ENCODE measurements at regions not wholly inside any gene's neighbourhood (a gene's known extent, or its start where the extent isn't known, plus 50 kb on each side); places are given as distances from the start of the nearest gene placed in this dataset.
A peak's percentile ranks its signal among the peaks of the same experiment; 100 is the strongest.

DNA sequence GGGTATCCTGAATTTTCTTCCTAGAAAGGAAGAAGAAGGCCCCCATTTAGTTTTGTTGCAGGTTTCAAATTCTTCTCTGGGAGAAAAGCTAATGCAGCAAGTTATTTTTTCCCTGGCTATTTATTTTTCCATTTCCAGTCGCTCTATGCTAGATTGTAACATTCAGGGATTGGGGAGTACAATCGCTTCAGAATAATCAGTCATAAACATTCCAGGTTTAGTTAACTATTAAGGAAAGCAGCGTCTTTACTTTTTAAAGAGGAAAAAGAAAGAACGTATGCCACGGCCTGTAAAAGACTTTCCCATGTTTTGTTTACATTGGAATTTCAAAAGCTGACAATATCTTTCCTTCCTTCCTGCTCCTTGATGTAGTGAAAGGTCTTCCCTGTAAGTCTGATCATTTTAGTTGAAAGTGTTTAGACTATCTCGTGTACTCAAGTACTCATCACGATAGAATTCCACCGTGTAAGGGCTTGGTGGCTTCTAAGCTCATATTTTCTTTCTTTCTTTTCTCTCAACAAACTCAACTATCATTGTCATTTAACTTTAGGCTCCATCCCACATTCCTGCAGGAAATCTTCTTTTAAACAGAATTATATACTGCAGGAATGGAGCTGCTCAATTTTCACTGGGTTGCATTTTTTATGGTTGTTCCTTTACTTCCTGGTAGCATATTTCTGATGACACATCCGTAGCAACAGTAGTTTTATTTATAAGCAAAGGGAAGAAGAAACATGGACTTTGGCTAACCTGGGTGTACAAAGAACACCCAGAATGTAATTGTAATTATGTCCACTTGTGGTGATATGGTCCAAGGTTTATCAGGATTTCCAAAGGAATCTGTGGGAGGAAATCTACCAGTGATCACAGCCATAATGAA is 213.1 kb upstream of the FAT1 start:
- no peaks in the 10 kb centered on the region for H3K27me3 ChIP-seq (ENCODE audit: control insufficient read depth, insufficient read depth)
- no peak for DNase-seq
- intact Hi-C loops (cut with DNase I) = no loop called here
- H3K9me3 ChIP-seq (ENCODE audit: control insufficient read depth, low read length) = no peaks in the 10 kb centered on the region
- no peak overlapping the region for H3K27ac ChIP-seq (ENCODE audit: low read length)
- WGBS = 33% methylated on average over 9 of the region's 9 CpGs
- H3K4me3 ChIP-seq (ENCODE audit: low read length) = no peak overlapping the region
- peak; percentile 40 to 52 for ATAC-seq
- no peaks in the 10 kb centered on the region for H3K4me1 ChIP-seq (ENCODE audit: control insufficient read depth, insufficient read depth, low read length)

DNA sequence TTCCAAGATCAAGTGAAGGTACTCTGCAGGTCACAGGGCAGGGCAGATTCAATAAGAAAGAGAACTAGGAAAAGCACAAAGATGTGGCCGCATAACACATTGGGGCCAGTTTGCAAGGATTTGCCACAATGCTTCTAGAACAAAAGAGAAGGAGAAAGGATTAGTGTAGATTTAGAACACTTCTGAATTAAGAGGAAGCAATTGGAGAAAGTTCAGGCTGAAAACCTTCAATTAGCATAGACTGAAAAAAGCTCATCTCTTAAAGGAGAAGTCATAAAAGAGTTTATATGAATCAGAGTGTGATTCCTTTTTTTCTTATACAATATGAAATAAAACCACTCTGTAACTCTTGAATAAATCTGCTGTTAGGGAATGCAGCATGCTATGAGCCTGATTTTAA is 215.6 kb upstream of the FAT1 start:
- intact Hi-C loops (cut with DNase I) = no loop called here
- Histone ChIP-seq H3K4me1 (ENCODE audit: control insufficient read depth, insufficient read depth, low read length) (no peaks in the 10 kb centered on the region), H3K9me3 (ENCODE audit: control insufficient read depth, low read length) (no peaks in the 10 kb centered on the region), H3K4me3 (ENCODE audit: low read length) (no peak overlapping the region), H3K27me3 (ENCODE audit: control insufficient read depth, insufficient read depth) (no peaks in the 10 kb centered on the region), H3K27ac (ENCODE audit: low read length) (no peak overlapping the region)
- no peak for DNase-seq
- WGBS = 96% methylated on average over 1 of the region's 1 CpG
- no peak for ATAC-seq

DNA sequence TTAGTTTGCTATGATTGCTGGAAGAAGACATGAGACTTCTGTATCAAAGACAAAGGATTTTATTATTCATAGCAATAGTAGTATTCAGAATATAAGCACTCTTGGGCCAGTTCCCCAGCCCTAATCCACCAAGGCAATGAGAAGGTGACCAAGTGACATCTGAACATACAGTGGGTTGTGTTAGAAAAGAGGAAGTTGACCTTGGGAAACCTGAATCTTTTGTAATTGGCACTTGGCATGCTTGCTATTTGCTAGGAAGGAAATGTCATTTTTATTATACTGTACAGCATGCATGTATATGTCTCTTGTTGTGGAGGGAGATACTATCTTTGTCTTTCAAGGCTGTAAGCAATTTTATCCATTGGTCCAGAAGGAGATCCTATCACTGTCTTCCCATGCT is 216.1 kb upstream of the FAT1 start:
- no peaks in the 10 kb centered on the region for H3K9me3 ChIP-seq (ENCODE audit: control insufficient read depth, low read length)
- intact Hi-C loops (cut with DNase I) = no loop called here
- no peak for ATAC-seq
- H3K4me3 ChIP-seq (ENCODE audit: low read length) = no peak overlapping the region
- no peaks in the 10 kb centered on the region for H3K27me3 ChIP-seq (ENCODE audit: control insufficient read depth, insufficient read depth)
- no peak for DNase-seq
- H3K4me1 ChIP-seq (ENCODE audit: control insufficient read depth, insufficient read depth, low read length) = no peaks in the 10 kb centered on the region
- no peak overlapping the region for H3K27ac ChIP-seq (ENCODE audit: low read length)

DNA sequence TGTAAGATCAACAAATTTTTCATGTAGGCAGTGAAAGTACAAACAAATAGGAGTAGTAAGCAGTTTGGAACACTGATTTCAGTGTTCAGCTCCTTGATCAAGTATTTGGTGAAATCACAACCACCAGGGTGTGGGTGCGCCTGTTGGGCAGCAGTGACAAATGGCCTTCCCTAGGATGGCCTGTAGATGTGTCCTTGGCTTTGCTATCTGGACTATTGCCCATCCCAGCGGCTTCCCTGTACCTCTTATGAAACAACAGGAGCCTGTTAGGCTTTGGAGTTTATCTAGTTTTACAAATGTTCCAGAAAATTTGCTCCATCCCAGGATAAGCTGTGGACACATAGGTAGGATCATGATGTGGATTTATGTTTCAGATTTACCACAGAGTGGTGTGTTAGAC is 216.8 kb upstream of the FAT1 start:
- no peaks in the 10 kb centered on the region for H3K4me1 ChIP-seq (ENCODE audit: control insufficient read depth, insufficient read depth, low read length)
- WGBS = 89% methylated on average over 2 of the region's 2 CpGs
- no peak for DNase-seq
- no peaks in the 10 kb centered on the region for H3K27me3 ChIP-seq (ENCODE audit: control insufficient read depth, insufficient read depth)
- no peak for ATAC-seq
- H3K27ac ChIP-seq (ENCODE audit: low read length) = no peak overlapping the region
- H3K9me3 ChIP-seq (ENCODE audit: control insufficient read depth, low read length) = no peaks in the 10 kb centered on the region
- intact Hi-C loops (cut with DNase I) = no loop called here
- H3K4me3 ChIP-seq (ENCODE audit: low read length) = no peak overlapping the region

DNA sequence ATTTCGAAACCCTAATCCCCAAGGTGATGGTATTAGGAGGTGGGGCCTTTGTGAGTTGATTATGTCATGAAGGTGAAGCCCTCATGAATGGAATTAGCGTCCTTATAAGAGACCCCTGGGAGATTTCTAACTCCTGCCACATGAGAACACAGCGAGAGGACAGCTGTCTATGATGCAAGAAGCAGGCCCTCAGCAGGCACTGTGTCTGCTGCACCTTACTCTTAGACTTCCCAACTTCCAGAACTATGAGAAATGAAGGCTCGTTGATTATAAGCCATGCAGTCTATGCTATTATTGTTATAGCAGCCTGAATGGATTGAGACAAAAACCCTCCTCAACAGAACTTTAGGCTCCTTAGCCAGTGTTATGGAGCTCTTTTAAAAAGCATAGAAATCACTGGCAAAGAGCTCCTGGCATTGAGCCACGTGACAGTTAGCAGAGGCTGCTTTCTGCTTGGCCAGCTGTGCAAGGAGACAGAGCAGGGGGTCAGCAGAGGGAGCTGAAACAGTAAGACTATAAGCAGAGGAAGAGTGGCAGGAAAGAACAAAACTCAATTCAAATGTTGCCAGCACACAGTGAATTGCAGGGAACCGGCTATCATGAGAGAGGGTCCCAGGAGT is 219.2 kb upstream of the FAT1 start:
- Histone ChIP-seq H3K4me3 (ENCODE audit: low read length) (no peak overlapping the region), H3K9me3 (ENCODE audit: control insufficient read depth, low read length) (no peaks in the 10 kb centered on the region), H3K27me3 (ENCODE audit: control insufficient read depth, insufficient read depth) (no peaks in the 10 kb centered on the region), H3K4me1 (ENCODE audit: control insufficient read depth, insufficient read depth, low read length) (no peaks in the 10 kb centered on the region), H3K27ac (ENCODE audit: low read length) (no peak overlapping the region)
- peak in 1 of 2 donors; percentile 47 for ATAC-seq
- 41% methylated on average over 6 of the region's 6 CpGs for WGBS
- intact Hi-C loops (cut with DNase I) = no loop called here
- DNase-seq = peak; percentile 21 to 69 (median 54)

DNA sequence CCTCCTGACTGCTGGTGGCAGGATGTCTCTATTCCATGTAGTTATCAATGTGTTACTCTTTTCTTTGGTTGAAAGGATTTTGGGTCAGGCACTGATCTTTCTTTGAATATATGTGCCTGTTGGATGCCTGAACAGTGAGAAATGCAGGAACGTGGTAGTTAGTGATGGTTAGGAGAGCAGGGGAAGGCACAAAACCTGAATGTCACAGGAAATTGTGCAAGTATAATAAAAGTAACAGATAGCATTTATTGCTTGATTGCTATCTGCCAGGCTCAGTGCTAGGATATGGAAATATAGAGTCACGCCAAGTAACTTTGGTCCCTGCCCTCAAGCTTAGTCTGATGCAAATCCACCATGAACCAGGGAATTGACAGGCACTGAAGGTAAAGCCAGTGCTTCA is 219.8 kb upstream of the FAT1 start:
- intact Hi-C loops (cut with DNase I) = no loop called here
- Histone ChIP-seq H3K4me3 (ENCODE audit: low read length) (no peak overlapping the region), H3K4me1 (ENCODE audit: control insufficient read depth, insufficient read depth, low read length) (peaks cover 1% of the 10 kb centered on the region), H3K27me3 (ENCODE audit: control insufficient read depth, insufficient read depth) (no peaks in the 10 kb centered on the region), H3K9me3 (ENCODE audit: control insufficient read depth, low read length) (no peaks in the 10 kb centered on the region), H3K27ac (ENCODE audit: low read length) (no peak overlapping the region)
- DNase-seq = no peak
- no peak for ATAC-seq
- 59% methylated on average over 2 of the region's 2 CpGs for WGBS

DNA sequence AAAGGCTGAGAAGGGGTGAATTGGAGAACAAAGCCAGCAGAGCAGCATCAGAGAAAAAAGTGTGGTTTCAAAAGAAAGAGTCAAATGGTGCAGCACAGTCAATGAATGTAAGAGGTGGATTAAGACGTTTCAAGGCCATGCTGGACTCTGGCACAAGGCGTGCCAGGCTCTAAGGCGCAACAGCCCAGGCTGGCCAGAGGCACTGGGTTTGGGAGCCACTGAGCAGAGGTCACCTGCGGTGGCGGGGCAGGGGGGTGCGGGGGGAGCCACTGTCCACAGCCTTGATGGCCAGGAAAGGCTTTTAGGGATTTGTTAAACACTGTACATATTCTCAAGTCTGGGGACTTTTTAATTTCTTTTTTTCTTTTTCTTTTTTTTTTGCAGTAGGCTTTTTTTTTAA is 222.5 kb upstream of the FAT1 start:
- Histone ChIP-seq H3K4me3 (ENCODE audit: low read length) (no peak overlapping the region), H3K9me3 (ENCODE audit: control insufficient read depth, low read length) (no peaks in the 10 kb centered on the region), H3K4me1 (ENCODE audit: control insufficient read depth, insufficient read depth, low read length) (peaks cover 4% of the 10 kb centered on the region), H3K27ac (ENCODE audit: low read length) (no peak overlapping the region), H3K27me3 (ENCODE audit: control insufficient read depth, insufficient read depth) (no peaks in the 10 kb centered on the region)
- 92% methylated on average over 6 of the region's 6 CpGs for WGBS
- ATAC-seq = no peak
- intact Hi-C loops (cut with DNase I) = no loop called here
- DNase-seq = no peak

DNA sequence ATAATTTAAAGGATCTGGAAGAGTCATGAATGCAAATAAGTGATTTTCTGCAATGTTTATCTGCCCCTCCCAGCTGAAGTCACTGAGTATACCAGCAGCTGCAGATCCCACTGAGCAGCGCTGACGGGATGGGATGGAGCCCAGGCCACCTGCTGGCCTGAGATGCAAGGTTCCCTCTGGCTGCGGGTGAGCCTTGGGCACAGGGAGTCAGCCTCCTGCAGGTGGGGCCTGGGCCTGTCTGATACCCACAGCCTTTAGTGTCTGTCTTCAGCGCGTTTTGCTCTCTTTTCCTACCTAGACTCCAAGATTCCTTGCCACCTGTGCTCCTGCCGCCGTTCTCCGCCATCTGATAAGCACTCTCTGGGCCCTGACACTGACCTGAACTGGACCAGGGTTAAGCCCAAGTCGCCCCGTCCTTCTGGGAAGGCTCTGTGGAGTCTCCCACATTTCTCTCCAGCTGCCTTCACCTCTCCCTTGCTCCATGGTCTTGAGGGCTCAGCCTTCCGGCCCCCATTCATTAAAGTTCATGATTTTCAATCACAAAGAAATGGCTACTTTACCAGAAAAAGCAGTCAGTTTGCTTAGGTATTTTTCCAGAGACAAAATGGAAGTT is 223.1 kb upstream of the FAT1 start:
- intact Hi-C loops (cut with DNase I) = no loop called here
- peak; percentile 40 to 65 for ATAC-seq
- no peak overlapping the region for H3K4me3 ChIP-seq (ENCODE audit: low read length)
- peaks cover 4% of the 10 kb centered on the region for H3K4me1 ChIP-seq (ENCODE audit: control insufficient read depth, insufficient read depth, low read length)
- no peaks in the 10 kb centered on the region for H3K9me3 ChIP-seq (ENCODE audit: control insufficient read depth, low read length)
- DNase-seq = peak in 1 of 3 donors; percentile 43
- 84% methylated on average over 11 of the region's 11 CpGs for WGBS
- H3K27ac ChIP-seq (ENCODE audit: low read length) = no peak overlapping the region
- no peaks in the 10 kb centered on the region for H3K27me3 ChIP-seq (ENCODE audit: control insufficient read depth, insufficient read depth)

DNA sequence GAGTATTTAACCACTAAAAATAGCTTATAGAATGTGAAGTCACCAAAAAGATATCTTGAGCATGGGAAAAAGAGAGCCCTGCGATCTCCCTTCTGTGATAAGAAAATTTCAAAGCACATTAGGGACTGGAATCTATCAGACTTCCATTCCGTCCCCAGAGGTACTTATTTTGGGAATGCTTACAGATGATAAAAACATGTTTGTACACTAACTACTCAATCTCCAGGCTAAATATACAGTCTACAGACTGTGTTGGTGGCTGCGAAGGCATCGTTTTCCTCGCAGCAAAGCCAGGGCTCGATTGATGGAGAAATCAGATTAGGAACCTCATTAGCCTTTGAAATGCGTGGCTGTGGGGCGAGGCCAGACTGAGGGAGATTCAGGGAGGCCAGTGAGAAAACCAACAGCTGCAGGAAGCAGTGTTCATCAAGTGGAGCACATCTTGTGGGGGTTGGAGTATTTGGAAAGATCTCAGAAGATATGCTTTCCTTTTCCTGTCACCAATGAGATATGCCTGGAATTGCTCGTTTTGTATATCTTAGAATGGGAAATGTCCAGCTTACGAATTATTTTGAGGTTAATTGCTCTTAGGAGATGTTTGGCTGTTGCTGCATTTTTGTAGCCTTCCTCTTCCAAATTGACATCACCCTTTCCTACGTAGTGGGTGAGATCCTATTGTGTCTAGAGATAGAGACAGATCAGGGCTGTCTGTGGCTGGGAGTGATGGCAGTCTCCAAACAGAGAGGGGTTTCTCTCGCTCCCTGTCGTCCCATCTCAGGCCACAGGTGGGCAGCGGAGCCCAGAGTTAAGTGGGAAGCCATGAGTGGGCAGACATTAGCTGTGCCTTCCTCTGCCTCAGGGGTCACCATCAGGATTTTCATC is 224.9 kb upstream of the FAT1 start:
- ATAC-seq (peak; percentile 55), DNase-seq (peak in 2 of 3 donors; percentile 57)
- no peaks in the 10 kb centered on the region for H3K27me3 ChIP-seq (ENCODE audit: control insufficient read depth, insufficient read depth)
- H3K27ac ChIP-seq (ENCODE audit: low read length) = no peak overlapping the region
- no peaks in the 10 kb centered on the region for H3K9me3 ChIP-seq (ENCODE audit: control insufficient read depth, low read length)
- intact Hi-C loops (cut with DNase I) = no loop called here
- WGBS = 17% methylated on average over 14 of the region's 14 CpGs
- no peak overlapping the region for H3K4me3 ChIP-seq (ENCODE audit: low read length)
- peaks cover 4% of the 10 kb centered on the region for H3K4me1 ChIP-seq (ENCODE audit: control insufficient read depth, insufficient read depth, low read length)

DNA sequence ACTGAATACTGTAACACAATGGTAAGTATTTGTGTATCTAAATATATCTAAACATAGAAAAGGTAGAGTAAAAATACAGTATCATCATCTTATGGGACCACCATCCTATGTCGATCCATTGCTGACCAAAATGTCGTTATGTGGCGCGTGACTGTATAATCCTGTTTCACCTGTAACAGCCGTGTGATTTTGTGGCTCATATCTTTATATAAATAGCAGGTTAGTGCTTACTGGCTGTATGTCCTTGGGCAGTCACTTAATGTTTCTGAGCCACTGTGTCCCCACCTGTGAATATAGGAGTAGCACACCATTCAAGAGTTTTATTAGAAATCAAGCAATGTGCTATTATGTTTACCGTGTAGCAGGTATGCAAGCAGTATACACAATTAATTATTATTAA is 226.2 kb upstream of the FAT1 start:
- ATAC-seq (no peak), DNase-seq (no peak)
- H3K9me3 ChIP-seq (ENCODE audit: control insufficient read depth, low read length) = no peaks in the 10 kb centered on the region
- H3K27me3 ChIP-seq (ENCODE audit: control insufficient read depth, insufficient read depth) = no peaks in the 10 kb centered on the region
- no peak overlapping the region for H3K27ac ChIP-seq (ENCODE audit: low read length)
- WGBS = 88% methylated on average over 6 of the region's 6 CpGs
- no peak overlapping the region for H3K4me3 ChIP-seq (ENCODE audit: low read length)
- peaks cover 4% of the 10 kb centered on the region for H3K4me1 ChIP-seq (ENCODE audit: control insufficient read depth, insufficient read depth, low read length)
- intact Hi-C loops (cut with DNase I) = no loop called here

DNA sequence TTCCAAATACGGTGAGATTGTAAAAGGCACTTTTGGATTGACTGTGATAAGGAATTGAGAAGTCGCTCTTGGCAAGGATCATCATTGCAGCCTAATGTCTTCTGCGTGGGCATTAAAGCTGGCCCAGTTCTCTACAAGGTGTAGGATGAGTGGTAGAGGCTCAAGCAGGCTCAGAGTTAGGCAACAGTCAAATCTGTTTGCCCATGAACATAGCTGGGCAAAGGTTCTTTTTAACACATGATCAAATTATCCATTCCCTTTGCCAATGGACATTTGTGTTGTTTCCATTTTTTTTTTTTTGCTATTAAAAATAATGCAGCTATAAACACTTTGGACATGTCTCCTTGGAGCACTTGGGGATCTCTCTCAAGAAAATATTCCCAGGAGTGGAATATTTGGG is 229.1 kb upstream of the FAT1 start:
- Histone ChIP-seq H3K4me3 (ENCODE audit: low read length) (no peak overlapping the region), H3K27ac (ENCODE audit: low read length) (no peak overlapping the region), H3K4me1 (ENCODE audit: control insufficient read depth, insufficient read depth, low read length) (peaks cover 4% of the 10 kb centered on the region), H3K9me3 (ENCODE audit: control insufficient read depth, low read length) (no peaks in the 10 kb centered on the region), H3K27me3 (ENCODE audit: control insufficient read depth, insufficient read depth) (no peaks in the 10 kb centered on the region)
- ATAC-seq = no peak
- intact Hi-C loops (cut with DNase I) = no loop called here
- WGBS = 75% methylated on average over 3 of the region's 3 CpGs
- no peak for DNase-seq

Data from right cardiac atrium (tissue), 5 donors.